IMR-90 (cell line): ENCODE measurements at regions not wholly inside any gene's neighbourhood (a gene's known extent, or its start where the extent isn't known, plus 50 kb on each side); places are given as distances from the start of the nearest gene placed in this dataset.

Source experiments
- ATAC-seq: fragments of 200-7000 bp; cut with Tn5 transposase; 2 replicates; pipeline ENCODE4 v1.9.1; 2020; ENCODE audit warnings: low read depth, mild to moderate bottlenecking, moderate library complexity
- BruUV-seq: library from RNA; stranded (reverse); fragments of 400-500 nt; replicated peaks from 2 replicates; lab custom pipeline; 2021; lab: Mats Ljungman, UMichigan
- CTCF ChIA-PET: fragments of 300-600 bp; formaldehyde crosslinking; extraction: SDS; loops from one replicate; lab custom pipeline; 2021; ENCODE audit warnings: antibody characterized with exemption; lab: Yijun Ruan, JAX
- POLR2A ChIA-PET: fragments of 300-600 bp; sonication (Branson Sonifier 250); formaldehyde crosslinking; loops from one replicate; lab custom pipeline; 2022; ENCODE audit warnings: antibody characterized with exemption; ENCODE audit not compliant: unreplicated experiment; lab: Charles Lee
- DNase-seq: peaks from one replicate; pipeline ENCODE4 v3.0.0; 2013
- H2AFZ ChIP-seq: replicated peaks from 2 replicates; pipeline ENCODE3; 2013; ENCODE audit warnings: low read length, mild to moderate bottlenecking; ENCODE audit not compliant: poor library complexity
- H2AK5ac ChIP-seq: 2 replicates; pipeline ENCODE4 v1.6.1; 2013; ENCODE audit warnings: low read depth, low read length, inconsistent platforms
- H2AK9ac ChIP-seq: replicated peaks from 2 replicates; pipeline ENCODE3; 2013; ENCODE audit warnings: mild to moderate bottlenecking, low read depth, low read length, moderate library complexity; ENCODE audit not compliant: poor library complexity
- H2BK120ac ChIP-seq: 2 replicates; pipeline ENCODE4 v1.6.1; 2013; ENCODE audit warnings: low read depth, low read length, inconsistent platforms
- H2BK15ac ChIP-seq: 3 replicates; pipeline ENCODE4 v1.6.1; 2013; ENCODE audit warnings: low read depth, low read length, inconsistent platforms
- H2BK20ac ChIP-seq: 2 replicates; pipeline ENCODE4 v1.6.1; 2013; ENCODE audit warnings: low read depth, mild to moderate bottlenecking, inconsistent platforms, low read length, moderate library complexity
- H2BK5ac ChIP-seq: 2 replicates; pipeline ENCODE4 v1.6.1; 2013; ENCODE audit warnings: mild to moderate bottlenecking, low read depth, low read length, inconsistent platforms; ENCODE audit not compliant: poor library complexity, severe bottlenecking
- H3K14ac ChIP-seq: replicated peaks from 2 replicates; pipeline ENCODE4 v1.6.1; 2013; ENCODE audit warnings: low read depth, low read length, inconsistent platforms
- H3K18ac ChIP-seq: 2 replicates; pipeline ENCODE4 v1.6.1; 2013; ENCODE audit warnings: low read depth, low read length, control low read depth
- H3K23ac ChIP-seq: 2 replicates; pipeline ENCODE4 v1.6.1; 2013; ENCODE audit warnings: low read depth, low read length, inconsistent platforms
- H3K27ac ChIP-seq: 2 replicates; pipeline ENCODE4 v1.5.1; 2013; ENCODE audit warnings: mild to moderate bottlenecking, control low read depth, low read length; ENCODE audit not compliant: insufficient read depth
- H3K27me3 ChIP-seq: 2 replicates; pipeline ENCODE4 v1.6.1; 2013; ENCODE audit warnings: low read length; ENCODE audit not compliant: control insufficient read depth, insufficient read depth
- H3K36me3 ChIP-seq: 2 replicates; pipeline ENCODE4 v1.6.1; 2013; ENCODE audit warnings: low read length, mixed read lengths; ENCODE audit not compliant: control insufficient read depth, insufficient read depth
- H3K4ac ChIP-seq: 2 replicates; pipeline ENCODE4 v1.6.1; 2013; ENCODE audit warnings: low read depth, low read length, inconsistent platforms
- H3K4me1 ChIP-seq: 2 replicates; pipeline ENCODE4 v1.6.1; 2013; ENCODE audit warnings: low read length, mixed read lengths; ENCODE audit not compliant: control insufficient read depth, insufficient read depth
- H3K4me2 ChIP-seq: 2 replicates; pipeline ENCODE4 v1.6.1; 2013; ENCODE audit warnings: low read depth, mild to moderate bottlenecking, control low read depth, low read length, moderate library complexity
- H3K4me3 ChIP-seq: 2 replicates; pipeline ENCODE4 v1.5.1; 2013; ENCODE audit warnings: low read depth, mild to moderate bottlenecking, control low read depth, low read length, moderate library complexity; ENCODE audit not compliant: insufficient read depth
- H3K56ac ChIP-seq: 2 replicates; pipeline ENCODE4 v1.6.1; 2013; ENCODE audit warnings: low read length, inconsistent platforms; ENCODE audit not compliant: insufficient read depth; ENCODE audit errors: extremely low read depth
- H3K79me1 ChIP-seq, 2 experiments: 2 replicates each; pipeline ENCODE4 v1.6.1; 2013; ENCODE audit warnings: low read length in 2 of 2, inconsistent platforms in 1 of 2, low read depth in 1 of 2
- H3K9ac ChIP-seq: 2 replicates; pipeline ENCODE4 v1.6.1; 2013; ENCODE audit warnings: low read depth, low read length, control low read depth
- H3K9me1 ChIP-seq: 2 replicates; pipeline ENCODE4 v1.6.1; 2013; ENCODE audit warnings: low read length, inconsistent platforms; ENCODE audit not compliant: insufficient read depth
- H3K9me3 ChIP-seq: 2 replicates; pipeline ENCODE4 v1.6.1; 2013; ENCODE audit warnings: low read length; ENCODE audit not compliant: control insufficient read depth, insufficient read depth
- H4K20me1 ChIP-seq: 2 replicates; pipeline ENCODE4 v1.6.1; 2013; ENCODE audit warnings: low read length, inconsistent platforms; ENCODE audit not compliant: insufficient read depth
- H4K5ac ChIP-seq: 2 replicates; pipeline ENCODE4 v1.6.1; 2013; ENCODE audit warnings: mild to moderate bottlenecking, low read depth, low read length, control low read depth
- H4K8ac ChIP-seq, 2 experiments: 2 replicates each; pipeline ENCODE4 v1.6.1; 2013; ENCODE audit warnings: low read depth in 2 of 2, low read length in 2 of 2, control low read depth in 1 of 2, inconsistent platforms in 1 of 2
- H4K91ac ChIP-seq: 2 replicates; pipeline ENCODE4 v1.6.1; 2013; ENCODE audit warnings: low read depth, low read length, inconsistent platforms; ENCODE audit not compliant: insufficient read depth
- BHLHE40 ChIP-seq: fragments of 150-350 bp; IDR thresholded peaks from 2 replicates; pipeline ENCODE4 v1.6.1; 2016; ENCODE audit warnings: mild to moderate bottlenecking, low read depth, low read length
- CEBPB ChIP-seq: IDR thresholded peaks from 2 replicates; pipeline ENCODE4 v1.6.1; 2012; ENCODE audit warnings: low read depth, low read length, improper control_type of control experiment
- CHD1 ChIP-seq: IDR thresholded peaks from 2 replicates; pipeline ENCODE4 v1.6.1; 2012; ENCODE audit warnings: low read depth, low read length, improper control_type of control experiment
- CTCF ChIP-seq: conservative IDR thresholded peaks from 2 replicates; pipeline ENCODE4 v1.5.1; 2012; ENCODE audit warnings: mild to moderate bottlenecking, low read depth, low read length, improper control_type of control experiment
- FOS ChIP-seq: fragments of 150-350 bp; IDR thresholded peaks from 2 replicates; pipeline ENCODE4 v1.6.1; 2016; ENCODE audit warnings: low read depth, low read length
- MAFK ChIP-seq: IDR thresholded peaks from 2 replicates; pipeline ENCODE4 v1.6.1; 2012; ENCODE audit warnings: low read depth, low read length, improper control_type of control experiment
- MAZ ChIP-seq: IDR thresholded peaks from 2 replicates; pipeline ENCODE4 v1.6.1; 2012; ENCODE audit warnings: low read depth, mild to moderate bottlenecking, low read length, improper control_type of control experiment, moderate library complexity, borderline replicate concordance
- MXI1 ChIP-seq: IDR thresholded peaks from 2 replicates; pipeline ENCODE4 v1.6.1; 2012; ENCODE audit warnings: low read depth, mild to moderate bottlenecking, low read length, moderate library complexity, borderline replicate concordance
- NFE2L2 ChIP-seq: fragments of 150-350 bp; IDR thresholded peaks from 2 replicates; pipeline ENCODE4 v1.6.1; 2016; ENCODE audit warnings: low read depth, mild to moderate bottlenecking, low read length
- POLR2A ChIP-seq: IDR thresholded peaks from 2 replicates; pipeline ENCODE4 v1.6.1; 2012; ENCODE audit warnings: mild to moderate bottlenecking, low read depth, low read length
- RAD21 ChIP-seq: IDR thresholded peaks from 2 replicates; pipeline ENCODE4 v1.6.1; 2012; ENCODE audit warnings: low read length, improper control_type of control experiment
- RCOR1 ChIP-seq: IDR thresholded peaks from 2 replicates; pipeline ENCODE4 v1.6.1; 2012; ENCODE audit warnings: mild to moderate bottlenecking, low read length, improper control_type of control experiment; ENCODE audit not compliant: insufficient replicate concordance
- RFX5 ChIP-seq: IDR thresholded peaks from 2 replicates; pipeline ENCODE4 v1.8.0; 2012; ENCODE audit warnings: low read depth, mild to moderate bottlenecking, low read length, moderate library complexity
- SMC3 ChIP-seq: fragments of 150-350 bp; IDR thresholded peaks from 2 replicates; pipeline ENCODE4 v1.6.1; 2016; ENCODE audit warnings: low read depth, mild to moderate bottlenecking, antibody characterized with exemption, low read length, moderate library complexity
- USF2 ChIP-seq: fragments of 150-350 bp; IDR thresholded peaks from 2 replicates; pipeline ENCODE4 v1.6.1; 2017; ENCODE audit warnings: mild to moderate bottlenecking, antibody characterized with exemption, low read length, low read depth
- WGBS, 2 experiments: methylation state at CpG; one replicate each; pipeline versions ENCODE4 v1.1.5 to v1.1.7; 2013; ENCODE audit warnings: missing lambda C conversion rate in 2 of 2; ENCODE audit not compliant: insufficient read length in 1 of 2; ENCODE audit errors: extremely low coverage in 2 of 2; 5-methylcytosine and 5-hydroxymethylcytosine counted together
- dilution Hi-C: fragments of 300-500 bp; cut with HindIII; formaldehyde crosslinking; loops from one replicate; pipeline ENCODE4 v1.14.3; 2018; ENCODE audit warnings: low sequenced_read_pairs; ENCODE audit not compliant: unreplicated experiment
- in situ Hi-C: fragments of 300-500 bp; cut with MboI; formaldehyde crosslinking; loops from 3 replicates; pipeline ENCODE4 v1.14.3; 2019; ENCODE audit warnings: low sequenced_read_pairs, inconsistent platforms, mixed read lengths
- intact Hi-C: fragments of 100-400 bp; cut with micrococcal nuclease; formaldehyde crosslinking; loops from 2 replicates; pipeline ENCODE4 v1.10.0; 2022
- TF ChIP-seq, protein P1 (sequence below): fragments of 150-350 bp; IDR thresholded peaks from 2 replicates; pipeline ENCODE4 v1.6.1; 2016; ENCODE audit warnings: low read depth, mild to moderate bottlenecking, low read length, moderate library complexity, borderline replicate concordance

GRCh38 chr4:159489646-159490045, 386.8 kb downstream of the RAPGEF2 start:
- no peak overlapping the region for H3K4me2 ChIP-seq
- H3K56ac ChIP-seq, result no peak overlapping the region
- H4K5ac ChIP-seq, result no peak overlapping the region
- H3K9ac ChIP-seq, result no peak overlapping the region
- WGBS, 2 experiments, result no CpG with 5 or more reads among the region's 1 CpG
- no peak overlapping the region for H3K14ac ChIP-seq
- POLR2A ChIA-PET, result no interaction called here
- H4K8ac ChIP-seq, result no peak overlapping the region
- H4K20me1 ChIP-seq, result no peaks in the 10 kb centered on the region
- H3K9me1 ChIP-seq, result no peaks in the 10 kb centered on the region
- intact Hi-C loops, result no loop called here
- no peaks in the 10 kb centered on the region for H3K79me1 ChIP-seq
- no peak overlapping the region for H2BK120ac ChIP-seq
- H3K23ac ChIP-seq, result no peak overlapping the region
- H3K4me1 ChIP-seq, result no peaks in the 10 kb centered on the region
- DNase-seq, result no peak
- no peak overlapping the region for H2BK15ac ChIP-seq
- no peak overlapping the region for H2AFZ ChIP-seq
- dilution Hi-C loops, result no loop called here
- no peak overlapping the region for H4K91ac ChIP-seq
- H2AK5ac ChIP-seq, result no peak overlapping the region
- no peak overlapping the region for H3K18ac ChIP-seq
- H3K9me3 ChIP-seq, result no peaks in the 10 kb centered on the region
- H2BK20ac ChIP-seq, result no peak overlapping the region
- BruUV-seq, result no TSS peak
- CTCF ChIA-PET, result no interaction called here
- H3K27me3 ChIP-seq, result no peaks in the 10 kb centered on the region
- no peak overlapping the region for H2AK9ac ChIP-seq
- ATAC-seq, result no peak
- H3K4ac ChIP-seq, result no peak overlapping the region
- no peak overlapping the region for H2BK5ac ChIP-seq
- no peak overlapping the region for H3K27ac ChIP-seq
- H3K36me3 ChIP-seq, result no peaks in the 10 kb centered on the region
- H3K4me3 ChIP-seq, result no peak overlapping the region
- in situ Hi-C loops, result no loop called here
- no peak for TF ChIP-seq BHLHE40
- no peak for TF ChIP-seq RFX5
- no peak for TF ChIP-seq MAFK
- no peak for TF ChIP-seq USF2
- TF ChIP-seq POLR2A, result no peak
- TF ChIP-seq, protein P1, sequence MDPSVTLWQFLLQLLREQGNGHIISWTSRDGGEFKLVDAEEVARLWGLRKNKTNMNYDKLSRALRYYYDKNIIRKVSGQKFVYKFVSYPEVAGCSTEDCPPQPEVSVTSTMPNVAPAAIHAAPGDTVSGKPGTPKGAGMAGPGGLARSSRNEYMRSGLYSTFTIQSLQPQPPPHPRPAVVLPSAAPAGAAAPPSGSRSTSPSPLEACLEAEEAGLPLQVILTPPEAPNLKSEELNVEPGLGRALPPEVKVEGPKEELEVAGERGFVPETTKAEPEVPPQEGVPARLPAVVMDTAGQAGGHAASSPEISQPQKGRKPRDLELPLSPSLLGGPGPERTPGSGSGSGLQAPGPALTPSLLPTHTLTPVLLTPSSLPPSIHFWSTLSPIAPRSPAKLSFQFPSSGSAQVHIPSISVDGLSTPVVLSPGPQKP, result no peak
- TF ChIP-seq MAZ, result no peak
- no peak for TF ChIP-seq RCOR1
- no peak for TF ChIP-seq FOS
- no peak for TF ChIP-seq NFE2L2
- TF ChIP-seq CTCF, result no peak
- TF ChIP-seq CEBPB, result no peak
- TF ChIP-seq RAD21, result no peak
- no peak for TF ChIP-seq SMC3
- no peak for TF ChIP-seq CHD1
- no peak for TF ChIP-seq MXI1
